K562 (cell line): ENCODE measurements at regions not wholly inside any gene's neighbourhood (a gene's known extent, or its start where the extent isn't known, plus 50 kb on each side); places are given as distances from the start of the nearest gene placed in this dataset.

Experiments
- POLR2A ChIP-seq: fragments of 450-650 bp; conservative IDR thresholded peaks from 2 replicates; pipeline ENCODE4 v1.6.1; 2016
- TBP ChIP-seq: optimal IDR thresholded peaks from 2 replicates; pipeline ENCODE3; 2011; ENCODE audit warnings: low read depth, low read length, improper control_type of control experiment
- TF ChIP-seq, protein P1 (sequence below): fragments of 250-450 bp; sonication (Bioruptor Pico); IDR thresholded peaks from 2 replicates; pipeline ENCODE4 v1.5.1; 2021; ENCODE audit warnings: mild to moderate bottlenecking

DNA sequence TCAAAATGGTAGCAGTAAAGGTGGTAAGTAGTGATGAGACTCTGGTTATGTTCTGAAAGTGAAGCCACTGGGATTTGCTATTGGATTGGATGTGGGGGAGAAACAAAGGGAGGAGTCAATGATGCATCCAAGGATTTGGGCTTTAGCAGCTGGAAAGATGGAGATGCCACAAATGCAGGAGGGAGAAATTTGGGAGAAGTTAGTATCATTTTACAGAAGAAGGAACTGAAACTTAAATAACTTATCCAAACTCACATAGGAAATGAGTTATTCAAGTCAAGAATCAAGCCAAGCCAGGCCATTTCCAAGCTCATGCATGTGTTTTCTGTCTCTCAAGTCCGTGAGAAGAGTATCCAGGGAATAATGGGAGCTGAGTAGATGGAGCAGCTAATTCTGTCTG lies 155.1 kb upstream of the TNFAIP3 start:
- TF ChIP-seq, protein P1, sequence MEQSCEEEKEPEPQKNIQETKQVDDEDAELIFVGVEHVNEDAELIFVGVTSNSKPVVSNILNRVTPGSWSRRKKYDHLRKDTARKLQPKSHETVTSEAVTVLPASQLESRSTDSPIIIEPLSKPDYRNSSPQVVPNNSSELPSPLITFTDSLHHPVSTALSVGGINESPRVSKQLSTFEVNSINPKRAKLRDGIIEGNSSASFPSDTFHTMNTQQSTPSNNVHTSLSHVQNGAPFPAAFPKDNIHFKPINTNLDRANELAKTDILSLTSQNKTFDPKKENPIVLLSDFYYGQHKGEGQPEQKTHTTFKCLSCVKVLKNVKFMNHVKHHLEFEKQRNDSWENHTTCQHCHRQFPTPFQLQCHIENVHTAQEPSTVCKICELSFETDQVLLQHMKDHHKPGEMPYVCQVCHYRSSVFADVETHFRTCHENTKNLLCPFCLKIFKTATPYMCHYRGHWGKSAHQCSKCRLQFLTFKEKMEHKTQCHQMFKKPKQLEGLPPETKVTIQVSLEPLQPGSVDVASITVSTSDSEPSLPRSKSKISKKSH (CRISPR knock-in tag), result no peak
- TF ChIP-seq POLR2A (no peak), TBP (no peak)
